PFSK-1 (cell line): ENCODE measurements at regions not wholly inside any gene's neighbourhood (a gene's known extent, or its start where the extent isn't known, plus 50 kb on each side); places are given as distances from the start of the nearest gene placed in this dataset.

ENCODE experiments used
- POLR2AphosphoS5 ChIP-seq: IDR thresholded peaks from 2 replicates; pipeline ENCODE4 v1.6.1; 2012; ENCODE audit warnings: low read depth, mild to moderate bottlenecking, control low read depth, low read length, moderate library complexity
- TAF1 ChIP-seq: IDR thresholded peaks from 2 replicates; pipeline ENCODE4 v1.6.1; 2012; ENCODE audit warnings: low read length, control low read depth, borderline replicate concordance; ENCODE audit not compliant: insufficient read depth

DNA sequence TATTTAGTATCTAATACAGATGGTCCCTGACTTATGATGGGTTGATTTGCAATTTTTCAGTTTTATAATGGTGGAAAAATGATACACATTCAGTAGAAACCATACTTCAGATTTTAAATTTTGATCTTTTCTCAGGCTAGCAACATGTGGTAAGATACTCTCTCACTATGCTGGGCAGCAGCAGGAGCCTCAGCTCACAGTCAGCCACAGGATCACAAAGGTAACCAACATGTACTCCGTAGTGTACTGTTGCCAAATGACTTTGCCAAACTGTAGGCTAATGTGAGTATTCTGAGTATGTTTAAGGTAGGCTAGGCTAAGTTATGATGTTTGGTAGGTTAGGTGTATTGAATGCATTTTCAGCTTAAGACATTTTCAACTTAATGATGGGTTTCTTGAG, 498.6 kb upstream of the DPPA4 start:
- TF ChIP-seq POLR2AphosphoS5 = no peak
- no peak for TF ChIP-seq TAF1
